HEK293T (cell line): ENCODE measurements at regions not wholly inside any gene's neighbourhood (a gene's known extent, or its start where the extent isn't known, plus 50 kb on each side); places are given as distances from the start of the nearest gene placed in this dataset.
A peak's percentile ranks its signal among the peaks of the same experiment; 100 is the strongest.

Experiments
- CTCF ChIA-PET: fragments of 350-600 bp; formaldehyde crosslinking; extraction: SDS; loops from one replicate; lab custom pipeline; 2021; ENCODE audit warnings: antibody characterized with exemption, inconsistent platforms; lab: Yijun Ruan, JAX
- POLR2A ChIA-PET: fragments of 350-600 bp; formaldehyde crosslinking; extraction: SDS; loops from one replicate; lab custom pipeline; 2020; ENCODE audit warnings: antibody characterized with exemption, inconsistent platforms; lab: Yijun Ruan, JAX
- DNase-seq: peaks from one replicate; pipeline ENCODE4 v3.0.0; 2012; ENCODE audit warnings: mixed read lengths; ENCODE audit errors: extremely low spot score
- ARNT ChIP-seq: fragments of 450-650 bp; IDR thresholded peaks from 2 replicates; pipeline ENCODE4 v1.6.1; 2017; ENCODE audit warnings: mild to moderate bottlenecking
- BHLHE40 ChIP-seq: fragments of 450-650 bp; IDR thresholded peaks from 2 replicates; pipeline ENCODE4 v1.6.1; 2016; ENCODE audit warnings: mild to moderate bottlenecking, moderate library complexity, borderline replicate concordance
- CTBP1 ChIP-seq: fragments of 450-650 bp; IDR thresholded peaks from 2 replicates; pipeline ENCODE4 v1.6.1; 2016; ENCODE audit warnings: borderline replicate concordance
- ELF4 ChIP-seq: fragments of 450-650 bp; IDR thresholded peaks from 2 replicates; pipeline ENCODE4 v1.6.1; 2017; ENCODE audit warnings: antibody characterized with exemption
- FOXA1 ChIP-seq: fragments of 450-650 bp; IDR thresholded peaks from 2 replicates; pipeline ENCODE4 v1.6.1; 2016; ENCODE audit warnings: mild to moderate bottlenecking
- FOXK2 ChIP-seq: fragments of 450-650 bp; IDR thresholded peaks from 2 replicates; pipeline ENCODE4 v1.6.1; 2016; ENCODE audit warnings: mild to moderate bottlenecking
- FOXM1 ChIP-seq: fragments of 450-650 bp; IDR thresholded peaks from 2 replicates; pipeline ENCODE4 v1.6.1; 2017; ENCODE audit warnings: mild to moderate bottlenecking, borderline replicate concordance
- HDGF ChIP-seq: fragments of 450-650 bp; IDR thresholded peaks from 2 replicates; pipeline ENCODE4 v1.6.1; 2017; ENCODE audit warnings: antibody characterized with exemption, borderline replicate concordance
- L3MBTL2 ChIP-seq: fragments of 450-650 bp; conservative IDR thresholded peaks from 2 replicates; pipeline ENCODE4 v1.6.1; 2016; ENCODE audit warnings: mild to moderate bottlenecking
- LEF1 ChIP-seq: fragments of 450-650 bp; IDR thresholded peaks from 2 replicates; pipeline ENCODE4 v1.6.1; 2017; ENCODE audit warnings: mild to moderate bottlenecking, borderline replicate concordance
- NFRKB ChIP-seq: fragments of 450-650 bp; IDR thresholded peaks from 2 replicates; pipeline ENCODE4 v1.6.1; 2016; ENCODE audit warnings: mild to moderate bottlenecking, moderate library complexity
- SP1 ChIP-seq: fragments of 450-650 bp; IDR thresholded peaks from 2 replicates; pipeline ENCODE4 v1.6.1; 2017
- SUZ12 ChIP-seq: fragments of 450-650 bp; IDR thresholded peaks from 2 replicates; pipeline ENCODE4 v1.6.1; 2016; ENCODE audit warnings: mild to moderate bottlenecking
- TARDBP ChIP-seq: fragments of 450-650 bp; IDR thresholded peaks from 2 replicates; pipeline ENCODE4 v1.6.1; 2016
- ZNF384 ChIP-seq: fragments of 450-650 bp; IDR thresholded peaks from 2 replicates; pipeline ENCODE4 v1.6.1; 2016
- TF ChIP-seq, protein P1 (sequence below): fragments of 450-650 bp; IDR thresholded peaks from 2 replicates; pipeline ENCODE4 v1.6.1; 2016

DNA sequence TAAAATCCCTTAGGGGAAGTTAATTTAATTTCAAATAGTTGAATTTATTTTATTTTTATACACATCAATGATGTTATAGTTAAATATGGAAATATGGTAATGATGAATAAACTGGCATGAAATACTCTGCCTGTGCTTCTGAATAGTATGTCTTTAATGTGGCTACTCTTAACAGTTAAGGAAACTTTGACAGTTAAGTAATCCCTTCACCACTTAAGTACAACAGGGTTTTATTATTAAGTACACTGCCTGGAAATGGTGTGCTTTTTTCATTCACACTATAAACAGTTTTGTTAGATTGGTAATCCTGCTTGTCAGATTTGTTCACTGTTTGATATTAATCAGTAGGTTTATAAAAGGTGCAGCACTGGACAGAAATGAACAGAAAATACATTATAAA, 412.0 kb upstream of the ZEB2 start:
- CTCF ChIA-PET, result no interaction called here

DNA sequence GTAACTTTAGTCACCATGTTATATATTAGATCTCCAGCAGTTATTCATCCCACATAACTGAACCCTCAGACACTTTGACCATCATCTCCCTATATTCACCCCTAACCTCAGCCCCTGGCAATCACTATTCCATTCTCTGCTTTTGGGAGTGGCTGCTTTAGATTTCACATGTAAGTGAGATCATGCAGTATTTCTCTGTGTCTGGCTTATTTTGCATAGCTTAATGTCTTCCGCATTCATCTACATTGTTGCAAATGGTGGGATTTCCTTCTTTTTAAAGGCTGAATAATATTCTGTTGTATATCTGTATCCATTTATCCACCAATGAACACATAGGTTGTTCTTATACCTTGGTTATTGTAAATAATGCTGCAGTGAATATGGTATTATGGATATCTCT, 411.6 kb upstream of the ZEB2 start:
- ChIA-PET CTCF (no interaction called here), POLR2A (no interaction called here)
- TF ChIP-seq LEF1 (no peak), FOXA1 (no peak)
- no peak for DNase-seq

More for the DNA sequence above, 412.0 kb upstream of the ZEB2 start:
- DNase-seq, result no peak
- TF ChIP-seq BHLHE40, result no peak
- TF ChIP-seq FOXA1, result no peak
- TF ChIP-seq HDGF, result no peak
- TF ChIP-seq L3MBTL2, result no peak
- no peak for TF ChIP-seq ELF4
- TF ChIP-seq NFRKB, result no peak
- TF ChIP-seq, protein P1, sequence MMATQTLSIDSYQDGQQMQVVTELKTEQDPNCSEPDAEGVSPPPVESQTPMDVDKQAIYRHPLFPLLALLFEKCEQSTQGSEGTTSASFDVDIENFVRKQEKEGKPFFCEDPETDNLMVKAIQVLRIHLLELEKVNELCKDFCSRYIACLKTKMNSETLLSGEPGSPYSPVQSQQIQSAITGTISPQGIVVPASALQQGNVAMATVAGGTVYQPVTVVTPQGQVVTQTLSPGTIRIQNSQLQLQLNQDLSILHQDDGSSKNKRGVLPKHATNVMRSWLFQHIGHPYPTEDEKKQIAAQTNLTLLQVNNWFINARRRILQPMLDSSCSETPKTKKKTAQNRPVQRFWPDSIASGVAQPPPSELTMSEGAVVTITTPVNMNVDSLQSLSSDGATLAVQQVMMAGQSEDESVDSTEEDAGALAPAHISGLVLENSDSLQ, result no peak
- no peak for TF ChIP-seq TARDBP
- no peak for TF ChIP-seq LEF1
- POLR2A ChIA-PET, result no interaction called here

DNA sequence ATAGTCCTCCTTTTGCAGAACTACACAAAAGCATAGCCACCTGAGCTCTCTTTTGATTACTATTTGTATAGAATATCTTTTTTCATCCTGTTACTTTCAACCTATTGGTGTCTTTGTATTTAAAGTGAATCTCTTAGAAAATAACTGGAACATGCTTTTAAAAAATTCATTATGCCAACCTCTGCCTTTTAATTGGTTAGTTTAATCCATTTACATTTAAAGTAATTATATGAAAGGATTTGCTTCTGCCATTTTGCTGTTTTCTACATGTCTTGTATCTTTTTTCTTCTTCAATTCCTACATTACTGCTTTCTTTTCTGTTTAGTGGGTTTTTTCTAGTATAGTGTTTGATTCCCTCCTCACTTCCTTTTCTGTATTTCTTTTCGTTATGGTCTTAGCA, 407.5 kb upstream of the ZEB2 start:
- TF ChIP-seq L3MBTL2 (no peak), TARDBP (no peak), LEF1 (no peak), ZNF384 (no peak), ARNT (no peak), FOXA1 (no peak), BHLHE40 (no peak), SP1 (no peak), ELF4 (no peak), CTBP1 (no peak), NFRKB (no peak), SUZ12 (no peak), HDGF (no peak), FOXK2 (no peak), FOXM1 (no peak)
- TF ChIP-seq, protein P1, result no peak
- POLR2A ChIA-PET, result no interaction called here
- no peak for DNase-seq
- CTCF ChIA-PET, result no interaction called here

DNA sequence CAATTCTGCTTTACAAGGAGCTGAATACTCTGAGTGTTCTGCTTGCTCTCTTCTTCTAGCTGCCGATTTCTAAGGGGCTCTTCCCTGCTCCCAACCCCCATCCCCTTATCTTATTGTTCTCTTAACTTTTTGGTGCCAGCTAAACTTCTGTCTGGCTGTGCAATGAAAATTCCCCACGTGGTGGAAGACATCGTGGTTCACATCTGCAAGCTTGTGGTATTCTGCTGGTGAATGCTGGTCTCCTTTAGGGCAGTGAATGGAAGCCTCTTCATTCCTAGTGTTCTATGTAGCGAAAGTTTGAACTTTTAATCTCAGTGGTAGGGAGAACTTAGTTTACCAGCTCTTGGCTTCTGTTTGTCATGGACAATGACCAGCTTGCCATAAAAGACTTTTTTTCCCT, 406.0 kb upstream of the ZEB2 start:
- POLR2A ChIA-PET, result no interaction called here
- CTCF ChIA-PET, result no interaction called here
- no peak for DNase-seq
- TF ChIP-seq BHLHE40 (no peak), ZNF384 (no peak), SUZ12 (no peak), FOXA1 (no peak), SP1 (no peak), FOXM1 (no peak), ELF4 (no peak)
- TF ChIP-seq, protein P1, result no peak

DNA sequence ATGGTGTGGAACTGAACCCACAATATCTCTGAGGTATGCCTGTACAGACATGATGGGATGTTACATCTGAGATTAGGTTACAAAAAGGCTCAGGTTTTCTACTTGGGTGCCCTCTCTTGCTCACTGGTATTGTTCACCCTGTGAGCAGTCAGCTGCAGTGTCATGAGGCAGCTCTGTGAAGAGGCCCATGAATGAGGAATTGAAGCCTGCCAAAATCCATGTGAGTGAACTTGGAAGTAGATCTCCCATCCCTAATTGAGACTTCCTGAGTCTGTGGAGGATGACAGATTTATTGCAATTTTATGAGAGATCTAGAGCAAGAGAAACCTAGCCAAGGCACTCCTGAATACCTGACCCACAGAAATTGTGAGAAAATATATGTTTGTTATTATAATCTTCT, 404.9 kb upstream of the ZEB2 start:
- ChIA-PET POLR2A (interaction anchor here (0.5 kb wide), 1 partner anchor 261 kb away, joined by 3 read pairs; no protein-coding TSS in a partner anchor), CTCF (no interaction called here)
- TF ChIP-seq, protein P1, result peak; percentile 24; the same call in 1 of the 2 replicates
- TF ChIP-seq SP1, result no peak
- DNase-seq, result no peak

DNA sequence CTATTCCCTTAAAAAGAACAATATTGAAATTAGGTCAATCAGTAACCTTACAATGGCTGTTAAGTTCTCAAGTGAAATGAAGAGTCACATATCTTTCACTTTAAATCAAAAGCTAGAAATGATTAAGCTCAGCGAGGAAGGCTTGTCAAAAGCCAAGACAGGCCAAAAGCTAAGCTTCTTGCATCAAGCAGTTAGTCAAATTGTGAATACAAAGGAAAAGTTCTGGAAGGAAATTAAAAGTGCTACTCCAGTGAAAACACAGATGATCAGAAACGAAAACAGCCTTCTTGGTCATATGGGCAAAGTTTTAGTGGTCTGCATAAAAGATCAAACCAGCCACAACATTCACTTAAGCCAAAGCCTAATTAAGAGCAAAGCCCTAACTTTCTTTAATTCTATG, 402.6 kb upstream of the ZEB2 start:
- POLR2A ChIA-PET, result no interaction called here
- CTCF ChIA-PET, result no interaction called here
- TF ChIP-seq L3MBTL2 (no peak), ARNT (no peak), SP1 (no peak), HDGF (no peak)
- DNase-seq, result no peak
